Lower lobe of right lung (tissue), 2 donors: ENCODE measurements at regions not wholly inside any gene's neighbourhood (a gene's known extent, or its start where the extent isn't known, plus 50 kb on each side); places are given as distances from the start of the nearest gene placed in this dataset.
"Not testable (repeated sequence)": the region's sequence is repeated elsewhere in the genome, so short reads cannot be mapped to it uniquely, and the experiment has no call there.

Experiments used
- ATAC-seq, 2 donors: fragments of 200-7000 bp; cut with Tn5 transposase; one replicate each; pipeline ENCODE4 v1.9.1; 2020 to 2022; ENCODE audit warnings: mild to moderate bottlenecking in 2 of 2, moderate library complexity in 2 of 2
- DNase-seq: peaks from one replicate; pipeline ENCODE4 v3.0.0-alpha.2; 2020
- H3K27ac ChIP-seq: fragments of 200-600 bp; one replicate; pipeline ENCODE4 v1.8.0; 2022
- H3K27me3 ChIP-seq: fragments of 200-600 bp; one replicate; pipeline ENCODE4 v1.8.0; 2022; ENCODE audit warnings: low read depth
- H3K36me3 ChIP-seq: fragments of 200-600 bp; one replicate; pipeline ENCODE4 v1.8.0; 2022; ENCODE audit warnings: mild to moderate bottlenecking
- H3K4me1 ChIP-seq: fragments of 200-600 bp; one replicate; pipeline ENCODE4 v1.8.0; 2022
- H3K4me3 ChIP-seq: fragments of 200-600 bp; one replicate; pipeline ENCODE4 v1.8.0; 2022; ENCODE audit warnings: mild to moderate bottlenecking
- H3K9me3 ChIP-seq: fragments of 200-600 bp; one replicate; pipeline ENCODE4 v1.8.0; 2022
- intact Hi-C: fragments of 100-400 bp; cut with DNase I; formaldehyde crosslinking; loops from one replicate; pipeline ENCODE4 v1.11.0; 2022
- TF ChIP-seq, protein P1 (sequence below): fragments of 200-600 bp; IDR thresholded peaks from one replicate; pipeline ENCODE4 v1.8.0; 2022; ENCODE audit warnings: antibody characterized with exemption, mild to moderate bottlenecking
- donor health status: DM: no; HTN: yes; CAD: no; lungs with severe emphysema.

DNA sequence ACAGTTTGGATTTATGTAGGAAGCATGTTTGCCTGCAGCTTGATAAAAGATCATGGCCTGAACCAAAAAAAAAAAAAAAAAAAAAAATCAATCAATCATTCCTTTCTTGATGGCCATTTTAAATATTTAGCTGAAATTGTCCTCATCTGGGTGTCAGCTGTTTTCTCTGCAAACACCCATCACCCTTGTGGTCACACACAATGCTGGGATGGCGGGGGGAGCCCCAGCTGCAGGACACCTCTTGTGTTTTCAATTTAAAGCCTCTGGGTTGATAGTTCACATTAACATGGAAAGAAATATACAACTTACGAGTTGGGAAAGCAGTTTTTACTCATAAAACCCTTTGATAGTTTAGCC lies 160.4 kb downstream of the ZFP64 start:
- no peak for DNase-seq

DNA sequence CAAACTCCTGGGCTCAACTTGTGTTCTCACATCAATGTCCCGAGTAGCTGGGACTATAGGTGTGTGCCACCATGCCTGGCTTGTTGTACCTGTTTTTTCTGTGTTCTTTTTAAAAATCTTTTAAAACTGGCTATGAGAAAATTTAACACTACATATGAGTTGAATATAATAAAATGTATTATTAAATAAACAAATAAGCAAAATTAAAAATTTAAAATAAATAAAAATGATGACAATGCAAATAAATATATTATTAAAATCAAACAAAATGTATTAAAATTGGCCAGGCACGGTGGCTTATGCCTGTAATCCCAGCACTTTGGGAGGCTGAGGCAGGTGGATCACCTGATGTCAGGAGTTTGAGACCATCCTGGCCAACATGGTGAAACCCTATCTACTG lies 162.4 kb downstream of the ZFP64 start:
- H3K4me3 ChIP-seq, H3K27me3 ChIP-seq, H3K36me3 ChIP-seq, H3K9me3 ChIP-seq, H3K4me1 ChIP-seq, H3K27ac ChIP-seq, intact Hi-C loops, DNase-seq, ATAC-seq: not testable (repeated sequence)

More for the DNA sequence above, 160.4 kb downstream of the ZFP64 start:
- intact Hi-C loops: no loop called here
- ATAC-seq: no peak
- Histone ChIP-seq H3K27me3 (no peaks in the 10 kb centered on the region), H3K36me3 (no peaks in the 10 kb centered on the region), H3K4me3 (no peak overlapping the region), H3K27ac (no peak overlapping the region), H3K9me3 (no peaks in the 10 kb centered on the region), H3K4me1 (no peaks in the 10 kb centered on the region)
- TF ChIP-seq, protein P1, sequence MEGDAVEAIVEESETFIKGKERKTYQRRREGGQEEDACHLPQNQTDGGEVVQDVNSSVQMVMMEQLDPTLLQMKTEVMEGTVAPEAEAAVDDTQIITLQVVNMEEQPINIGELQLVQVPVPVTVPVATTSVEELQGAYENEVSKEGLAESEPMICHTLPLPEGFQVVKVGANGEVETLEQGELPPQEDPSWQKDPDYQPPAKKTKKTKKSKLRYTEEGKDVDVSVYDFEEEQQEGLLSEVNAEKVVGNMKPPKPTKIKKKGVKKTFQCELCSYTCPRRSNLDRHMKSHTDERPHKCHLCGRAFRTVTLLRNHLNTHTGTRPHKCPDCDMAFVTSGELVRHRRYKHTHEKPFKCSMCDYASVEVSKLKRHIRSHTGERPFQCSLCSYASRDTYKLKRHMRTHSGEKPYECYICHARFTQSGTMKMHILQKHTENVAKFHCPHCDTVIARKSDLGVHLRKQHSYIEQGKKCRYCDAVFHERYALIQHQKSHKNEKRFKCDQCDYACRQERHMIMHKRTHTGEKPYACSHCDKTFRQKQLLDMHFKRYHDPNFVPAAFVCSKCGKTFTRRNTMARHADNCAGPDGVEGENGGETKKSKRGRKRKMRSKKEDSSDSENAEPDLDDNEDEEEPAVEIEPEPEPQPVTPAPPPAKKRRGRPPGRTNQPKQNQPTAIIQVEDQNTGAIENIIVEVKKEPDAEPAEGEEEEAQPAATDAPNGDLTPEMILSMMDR: no peak

DNA sequence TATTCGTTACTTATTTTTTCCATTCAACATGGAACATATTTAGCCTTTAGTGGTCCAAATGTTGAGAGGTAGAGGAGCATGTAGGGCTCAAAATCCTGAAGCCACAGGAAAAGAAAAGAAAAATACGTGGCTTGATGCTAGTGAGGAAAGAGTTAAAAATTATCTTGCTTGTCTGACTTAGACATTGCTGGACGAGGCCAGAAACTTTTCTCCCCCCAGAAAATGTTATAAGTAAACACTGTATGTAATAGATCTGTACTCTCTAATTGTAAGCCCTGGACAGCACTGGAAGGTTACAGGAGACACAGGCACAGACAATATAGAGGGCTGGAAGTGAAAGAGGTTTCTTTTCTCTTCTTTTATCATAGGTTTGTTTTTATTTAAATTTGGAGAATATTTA lies 165.6 kb downstream of the ZFP64 start:
- ATAC-seq: no peak

DNA sequence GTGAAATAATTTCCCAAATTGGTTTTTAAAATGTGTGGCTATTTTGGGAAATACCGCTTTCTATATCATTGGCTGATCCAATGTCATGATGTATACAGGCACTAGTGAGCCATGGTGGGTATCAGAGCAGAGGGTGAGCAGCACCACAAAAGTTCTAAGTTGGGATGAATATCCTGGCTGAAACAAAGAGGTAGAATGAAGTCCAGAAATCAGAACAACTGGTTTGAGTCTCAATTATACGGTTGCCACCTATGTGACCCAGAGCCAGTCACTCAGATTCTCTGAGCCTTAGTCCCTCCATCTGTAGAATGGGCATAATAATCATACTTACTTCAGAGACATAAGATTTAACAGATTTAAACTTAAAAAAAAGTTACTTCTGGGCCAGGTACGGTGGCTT lies 172.3 kb downstream of the ZFP64 start:
- TF ChIP-seq, protein P1: no peak
- no peak for DNase-seq
- no peak overlapping the region for H3K4me3 ChIP-seq
- H3K27me3 ChIP-seq: no peaks in the 10 kb centered on the region
- H3K4me1 ChIP-seq: no peaks in the 10 kb centered on the region
- no peaks in the 10 kb centered on the region for H3K36me3 ChIP-seq
- intact Hi-C loops: no loop called here
- no peak overlapping the region for H3K27ac ChIP-seq
- no peak for ATAC-seq
- no peaks in the 10 kb centered on the region for H3K9me3 ChIP-seq

More for the DNA sequence above, 165.6 kb downstream of the ZFP64 start:
- Histone ChIP-seq H3K4me1 (no peaks in the 10 kb centered on the region), H3K27me3 (no peaks in the 10 kb centered on the region), H3K9me3 (no peaks in the 10 kb centered on the region), H3K36me3 (no peaks in the 10 kb centered on the region), H3K4me3 (no peak overlapping the region), H3K27ac (no peak overlapping the region)
- intact Hi-C loops: no loop called here
- no peak for DNase-seq
- TF ChIP-seq, protein P1: no peak

DNA sequence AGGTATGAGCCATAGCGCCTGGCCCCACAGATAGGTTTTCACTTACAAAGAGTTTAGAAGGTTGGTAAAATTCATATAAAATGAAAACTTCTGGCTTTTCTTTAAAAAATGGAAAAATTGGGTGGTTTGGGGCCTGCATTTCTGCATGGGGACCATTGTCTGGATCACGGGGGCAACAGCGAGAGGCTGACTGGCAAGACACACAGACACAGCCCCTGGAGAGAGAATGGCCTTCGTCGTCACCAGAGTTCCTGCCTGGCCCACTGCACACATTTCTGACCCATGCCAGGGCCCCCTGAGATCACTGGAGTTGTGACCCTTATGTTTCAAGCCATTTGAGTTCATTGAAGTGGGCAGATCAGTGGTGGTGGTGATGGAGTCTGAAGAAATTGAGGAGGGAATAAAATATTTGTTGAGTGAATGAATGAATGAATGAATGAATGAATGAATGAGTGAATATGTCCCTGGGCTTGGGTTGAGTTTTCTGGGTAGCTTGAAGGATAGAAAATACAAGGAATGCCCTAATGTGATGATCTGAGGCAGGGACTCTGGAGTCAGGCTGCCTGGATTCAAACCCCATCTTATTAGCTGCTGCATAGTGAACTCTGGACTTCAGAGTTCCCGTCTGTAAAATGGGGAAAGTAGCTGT lies 173.8 kb downstream of the ZFP64 start:
- TF ChIP-seq, protein P1: no peak
- Histone ChIP-seq H3K36me3 (no peaks in the 10 kb centered on the region), H3K9me3 (no peaks in the 10 kb centered on the region), H3K27ac (no peak overlapping the region), H3K4me1 (no peaks in the 10 kb centered on the region), H3K4me3 (no peak overlapping the region), H3K27me3 (no peaks in the 10 kb centered on the region)
- intact Hi-C loops: no loop called here
- ATAC-seq: no peak
- DNase-seq: no peak

DNA sequence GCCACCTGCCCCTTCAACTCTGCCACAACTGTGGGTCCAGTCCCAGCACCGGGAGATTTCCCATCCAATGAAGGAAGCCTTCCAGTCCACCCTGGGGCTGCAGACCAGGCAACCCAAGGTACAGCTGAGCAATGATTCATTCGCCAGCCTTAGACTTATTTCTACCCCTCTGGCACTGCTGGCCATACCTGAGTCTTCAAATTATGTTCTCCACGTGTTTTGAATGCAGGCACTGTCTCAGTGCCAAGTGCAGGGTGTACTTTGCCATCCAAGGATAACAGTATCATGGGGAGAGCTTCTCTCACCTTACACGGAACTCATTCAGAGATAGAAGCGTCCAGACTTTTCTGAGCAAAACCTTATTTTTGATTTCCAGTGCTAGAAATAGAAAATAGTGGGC lies 175.6 kb downstream of the ZFP64 start:
- Histone ChIP-seq H3K9me3 (peaks cover 8% of the 10 kb centered on the region), H3K4me3 (no peak overlapping the region), H3K27ac (no peak overlapping the region), H3K4me1 (no peaks in the 10 kb centered on the region), H3K36me3 (no peaks in the 10 kb centered on the region), H3K27me3 (no peaks in the 10 kb centered on the region)
- intact Hi-C loops: no loop called here
- ATAC-seq (no peak), DNase-seq (no peak)
- TF ChIP-seq, protein P1: no peak
